HuH-7.5 (cell line): ENCODE measurements at regions not wholly inside any gene's neighbourhood (a gene's known extent, or its start where the extent isn't known, plus 50 kb on each side); places are given as distances from the start of the nearest gene placed in this dataset.
"Not testable (repeated sequence)": the region's sequence is repeated elsewhere in the genome, so short reads cannot be mapped to it uniquely, and the experiment has no call there.

Experiments used
- DNase-seq: peaks from one replicate; pipeline ENCODE4 v3.0.0; 2011; ENCODE audit warnings: low spot score

DNA sequence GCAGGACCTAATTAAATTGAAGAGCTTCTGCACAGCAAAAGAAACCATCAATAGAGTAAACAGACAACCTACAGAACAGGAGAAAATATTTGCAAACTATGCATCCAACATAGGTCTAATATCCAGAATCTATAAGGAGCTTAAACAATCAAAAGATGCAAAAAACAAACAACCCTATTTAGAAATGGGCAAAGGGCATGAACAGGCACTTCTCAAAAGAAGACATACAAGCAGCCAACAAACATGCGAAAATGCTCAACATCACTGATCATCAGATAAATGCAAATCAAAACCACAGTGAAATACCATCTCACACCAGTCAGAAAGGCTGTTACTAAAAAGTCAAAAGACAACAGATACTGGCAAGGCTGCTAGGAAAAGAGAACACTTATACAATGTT, 189.2 kb downstream of the CYP26B1 start:
- not testable (repeated sequence) for DNase-seq

DNA sequence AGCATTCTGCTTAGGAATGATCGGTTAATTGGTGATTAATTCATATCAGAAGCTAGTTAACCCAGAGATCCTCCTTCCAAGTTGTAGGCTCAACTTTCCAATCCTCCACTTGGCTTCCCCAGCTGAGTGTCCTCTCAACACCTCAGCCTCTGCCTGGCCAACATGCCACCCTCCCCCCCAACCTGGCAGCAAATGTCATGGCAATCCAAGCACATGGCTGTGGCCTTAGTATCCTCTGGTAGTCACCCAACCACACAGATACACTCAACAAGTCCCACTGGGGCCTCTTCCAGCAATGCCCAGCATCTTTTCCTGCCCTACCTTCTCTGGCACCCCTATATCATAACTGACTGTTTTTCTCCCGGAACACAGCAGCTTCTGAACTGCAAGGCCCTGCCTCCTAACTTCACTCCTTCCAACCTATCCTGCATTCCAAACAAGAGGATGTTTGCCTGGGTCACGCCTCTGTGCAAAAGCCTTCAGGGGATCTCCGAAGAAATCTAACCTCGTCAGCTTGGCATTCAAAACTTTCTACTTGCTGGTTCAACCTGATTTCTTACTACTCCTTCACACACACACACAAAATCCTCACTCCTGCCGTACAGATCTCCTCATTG, 195.0 kb downstream of the CYP26B1 start:
- DNase-seq = no peak

DNA sequence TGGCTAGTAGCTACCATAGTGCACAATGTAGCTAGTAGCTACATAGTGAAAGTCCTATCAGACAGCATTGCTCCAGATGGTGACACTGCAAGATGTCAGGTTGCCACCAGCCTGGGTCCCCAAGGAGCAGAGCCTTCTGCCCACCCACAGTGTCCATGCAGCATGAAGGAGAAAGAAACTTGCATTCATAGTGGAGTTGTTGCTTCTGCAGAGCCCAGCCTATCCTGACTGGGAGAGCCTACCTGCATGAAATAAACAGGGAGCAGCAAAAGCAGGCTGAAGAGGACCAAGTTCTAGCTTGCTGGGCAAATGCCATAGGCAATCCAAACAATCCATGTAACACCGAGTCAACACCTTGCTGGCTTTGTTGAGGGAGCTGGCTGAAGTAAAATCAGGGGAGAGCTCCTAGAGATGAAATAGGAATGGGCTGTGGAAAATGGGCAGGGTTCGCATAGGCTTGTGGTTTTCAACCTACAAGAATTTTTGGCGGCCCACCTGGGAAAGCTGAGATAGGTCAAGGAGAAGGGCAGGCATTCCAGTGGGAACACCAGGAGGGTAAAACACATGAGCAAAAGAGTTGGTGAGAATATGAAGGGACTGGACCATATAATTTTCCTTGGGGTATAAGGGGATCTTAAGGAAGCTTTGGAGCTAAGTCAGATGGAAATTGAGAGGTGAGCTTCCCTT, 195.8 kb downstream of the CYP26B1 start:
- no peak for DNase-seq

DNA sequence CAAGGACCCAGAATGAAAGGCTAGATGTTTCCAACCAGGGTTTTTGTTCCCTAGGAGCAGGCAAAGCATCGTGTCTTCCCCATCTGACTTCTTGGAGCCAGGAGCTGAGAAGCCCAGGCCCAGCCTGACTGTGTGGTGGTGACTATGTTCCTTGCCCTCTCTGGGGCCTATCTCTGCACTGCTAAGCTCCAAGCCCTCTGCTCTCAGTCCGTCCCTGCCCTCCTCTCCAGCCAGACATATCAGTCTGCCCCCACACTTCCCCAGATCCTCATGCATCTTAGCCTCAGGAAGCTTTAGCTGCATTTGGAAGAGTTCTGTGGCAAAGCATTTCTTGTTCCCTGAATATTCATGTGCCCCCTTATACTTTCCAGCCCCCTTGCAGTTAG, 196.6 kb downstream of the CYP26B1 start:
- no peak for DNase-seq

DNA sequence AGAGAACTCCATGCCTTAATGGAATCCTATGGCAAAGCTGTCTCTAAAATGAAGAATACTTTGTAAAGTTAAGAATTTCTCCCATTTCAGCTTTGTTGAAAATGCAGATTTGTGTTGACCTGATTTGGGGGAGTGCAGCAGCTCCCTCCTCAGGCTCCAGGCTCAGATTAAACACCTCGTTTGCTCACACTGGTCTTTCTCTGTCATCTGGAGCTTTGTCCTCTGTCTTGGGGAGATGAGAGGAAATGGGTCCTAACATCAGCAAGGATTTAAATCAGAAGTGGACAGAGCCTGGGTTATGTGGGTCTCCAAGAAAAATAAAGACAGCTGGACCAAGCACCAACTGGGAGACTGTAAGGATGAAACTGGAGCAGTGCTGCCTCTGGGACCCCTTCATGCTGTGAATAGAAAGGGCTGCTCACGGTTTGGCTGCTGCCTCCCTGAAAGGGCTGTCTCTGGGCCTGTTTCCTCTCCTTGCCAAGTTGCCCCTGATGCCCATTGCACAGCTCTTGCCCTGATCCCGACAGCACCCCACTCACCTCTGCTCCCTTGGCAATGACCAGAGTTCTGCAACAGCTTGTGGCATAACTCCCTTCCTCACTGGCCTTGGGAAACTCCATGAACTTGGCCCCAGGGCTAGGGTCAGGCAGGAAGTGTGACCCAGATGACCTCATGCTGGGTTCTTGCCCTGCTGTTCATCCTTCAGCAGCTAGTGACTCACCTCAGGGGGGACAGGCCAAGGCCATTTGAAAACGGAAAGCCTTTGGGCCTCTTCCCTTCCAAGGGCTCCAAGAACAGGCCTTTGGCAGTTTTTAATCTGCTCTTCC, 197.2 kb downstream of the CYP26B1 start:
- no peak for DNase-seq

DNA sequence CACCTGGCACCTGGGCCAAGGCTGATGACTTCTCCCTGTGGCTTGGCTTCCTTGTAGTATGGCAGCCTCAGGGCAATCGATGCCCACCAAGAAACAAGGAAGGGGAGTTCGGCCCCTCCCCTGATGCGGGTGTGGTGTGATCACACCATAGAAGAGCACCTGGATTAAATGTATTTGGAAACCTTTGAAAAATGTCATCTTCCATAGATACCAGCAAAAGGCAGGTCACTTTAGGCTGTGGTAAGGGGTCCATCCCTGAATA, 198.2 kb downstream of the CYP26B1 start:
- no peak for DNase-seq

DNA sequence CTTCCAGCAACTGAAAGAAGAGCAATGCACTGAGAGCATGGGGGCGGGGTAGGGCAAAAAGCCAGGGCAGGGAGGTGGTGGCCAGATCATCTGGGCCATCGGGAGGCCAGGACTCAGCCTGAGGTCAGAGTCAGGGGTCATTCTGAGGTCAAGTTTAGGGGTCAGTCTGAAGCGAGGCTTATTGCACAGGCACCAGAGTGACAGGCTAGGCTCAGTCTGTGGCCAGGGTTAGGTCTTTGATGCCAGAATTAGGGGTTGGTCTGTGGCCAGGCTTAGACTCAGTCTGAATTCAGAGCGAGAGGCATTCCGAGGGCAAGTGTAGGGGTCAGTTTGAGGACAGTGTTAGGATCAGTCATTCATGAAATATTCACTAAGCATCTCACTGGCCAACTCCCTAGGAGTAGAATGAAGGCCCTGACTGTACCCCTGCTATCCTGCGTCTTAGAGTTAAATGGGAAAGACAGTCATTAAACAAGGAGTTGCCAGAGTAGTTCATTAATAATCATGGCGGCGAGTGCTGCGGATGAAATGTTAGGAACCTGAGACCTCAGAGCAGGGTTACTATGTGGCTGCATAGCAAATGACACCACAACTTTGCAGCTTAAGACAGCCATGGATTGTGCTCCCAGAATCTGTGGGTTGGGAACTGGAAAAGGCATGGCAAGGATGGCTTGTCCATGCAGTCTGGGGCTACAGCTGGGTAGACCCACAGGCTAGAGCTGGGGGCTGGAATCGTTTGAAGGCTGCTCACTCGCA, 198.7 kb downstream of the CYP26B1 start:
- DNase-seq = no peak

DNA sequence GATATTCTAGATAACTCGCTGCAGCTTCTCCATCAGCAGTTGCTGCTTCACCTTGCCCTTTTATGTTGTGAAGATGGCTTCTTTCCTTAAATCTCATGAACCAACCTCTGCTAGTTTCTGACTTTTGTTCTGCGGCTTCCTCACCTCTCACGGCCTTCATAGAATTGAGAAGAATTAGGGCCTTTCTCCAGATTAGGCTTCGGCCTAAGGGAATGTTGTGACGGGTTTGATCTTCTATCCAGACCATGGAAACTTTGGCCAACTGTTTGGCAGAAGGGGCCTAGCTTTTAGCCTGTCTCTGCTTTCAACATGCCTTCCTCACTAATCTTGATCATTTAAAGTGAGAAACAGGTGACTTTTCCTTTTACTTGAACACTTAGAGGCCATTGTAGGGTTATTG, 199.9 kb downstream of the CYP26B1 start:
- DNase-seq = no peak

DNA sequence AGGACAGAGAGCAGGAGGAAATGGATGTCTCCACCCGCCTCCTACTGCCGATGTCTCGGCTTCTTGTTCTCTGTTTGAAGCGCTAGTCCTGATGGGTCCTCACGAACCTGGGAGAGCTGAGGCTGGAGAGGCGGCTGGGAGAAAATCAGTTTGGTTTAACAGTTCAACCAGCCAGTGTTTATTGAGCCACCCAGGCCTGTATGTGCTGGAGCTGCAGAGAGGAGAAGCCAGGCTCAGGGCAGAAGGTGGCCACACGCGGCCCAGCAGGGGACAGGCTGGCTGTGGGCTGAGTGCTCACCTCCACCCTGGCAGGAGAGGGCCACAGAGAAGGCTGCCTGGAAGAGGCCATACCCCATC, 202.1 kb downstream of the CYP26B1 start:
- no peak for DNase-seq

DNA sequence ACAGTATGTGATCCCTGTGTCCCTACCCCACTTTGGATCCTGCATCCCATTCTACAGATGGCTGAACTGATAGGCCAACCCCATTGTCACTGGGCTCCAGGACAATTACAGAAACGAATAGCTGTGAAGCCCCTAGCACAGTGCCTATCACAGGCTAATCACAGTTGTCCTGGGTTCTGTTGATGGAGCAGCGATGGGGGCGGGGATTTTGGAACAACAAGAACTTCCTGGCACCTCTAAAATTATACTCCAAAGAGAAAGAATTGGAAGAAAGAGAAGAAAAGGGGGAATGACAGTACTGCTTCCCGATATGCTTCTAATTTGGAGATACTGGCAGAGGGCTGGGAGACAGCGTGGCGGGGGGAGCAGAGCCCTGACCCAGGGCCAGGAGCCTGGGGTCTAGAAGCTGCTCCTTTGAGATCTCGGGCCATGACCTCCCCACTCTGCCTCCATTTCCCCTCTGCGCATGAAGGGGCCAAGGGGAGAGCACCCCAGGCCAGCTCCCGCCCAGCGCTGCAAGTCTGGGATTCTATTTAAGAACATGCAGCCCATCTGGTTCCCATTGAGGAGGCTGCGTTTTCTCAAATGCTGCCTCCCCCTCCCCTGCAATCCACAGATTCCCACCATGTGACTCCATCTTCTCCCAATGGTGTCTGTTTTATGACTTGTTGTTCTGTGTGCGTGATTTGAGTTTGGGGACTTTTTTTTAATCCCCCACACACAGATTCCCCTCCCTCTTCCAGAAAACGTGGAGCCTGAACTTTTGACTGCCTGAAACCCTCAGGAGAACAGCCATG, 202.7 kb downstream of the CYP26B1 start:
- no peak for DNase-seq

DNA sequence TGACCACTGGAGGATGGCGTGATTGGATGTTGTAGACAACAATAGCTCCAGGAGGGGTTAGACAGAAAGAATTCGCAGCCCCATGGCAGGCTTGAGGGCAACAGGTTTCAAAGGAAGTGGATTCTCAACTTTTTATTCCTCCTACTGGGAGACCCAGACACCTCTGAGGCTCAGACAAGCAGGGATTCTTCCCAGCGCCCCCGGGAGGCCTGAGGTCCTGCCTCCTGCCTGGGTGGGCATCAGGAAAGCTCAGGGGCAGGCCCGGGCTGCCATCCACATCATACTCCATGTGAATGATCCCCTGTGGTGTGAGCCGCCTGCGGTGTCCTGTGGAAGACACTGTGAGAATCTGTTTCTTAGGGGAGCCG, 203.5 kb downstream of the CYP26B1 start:
- DNase-seq = no peak

DNA sequence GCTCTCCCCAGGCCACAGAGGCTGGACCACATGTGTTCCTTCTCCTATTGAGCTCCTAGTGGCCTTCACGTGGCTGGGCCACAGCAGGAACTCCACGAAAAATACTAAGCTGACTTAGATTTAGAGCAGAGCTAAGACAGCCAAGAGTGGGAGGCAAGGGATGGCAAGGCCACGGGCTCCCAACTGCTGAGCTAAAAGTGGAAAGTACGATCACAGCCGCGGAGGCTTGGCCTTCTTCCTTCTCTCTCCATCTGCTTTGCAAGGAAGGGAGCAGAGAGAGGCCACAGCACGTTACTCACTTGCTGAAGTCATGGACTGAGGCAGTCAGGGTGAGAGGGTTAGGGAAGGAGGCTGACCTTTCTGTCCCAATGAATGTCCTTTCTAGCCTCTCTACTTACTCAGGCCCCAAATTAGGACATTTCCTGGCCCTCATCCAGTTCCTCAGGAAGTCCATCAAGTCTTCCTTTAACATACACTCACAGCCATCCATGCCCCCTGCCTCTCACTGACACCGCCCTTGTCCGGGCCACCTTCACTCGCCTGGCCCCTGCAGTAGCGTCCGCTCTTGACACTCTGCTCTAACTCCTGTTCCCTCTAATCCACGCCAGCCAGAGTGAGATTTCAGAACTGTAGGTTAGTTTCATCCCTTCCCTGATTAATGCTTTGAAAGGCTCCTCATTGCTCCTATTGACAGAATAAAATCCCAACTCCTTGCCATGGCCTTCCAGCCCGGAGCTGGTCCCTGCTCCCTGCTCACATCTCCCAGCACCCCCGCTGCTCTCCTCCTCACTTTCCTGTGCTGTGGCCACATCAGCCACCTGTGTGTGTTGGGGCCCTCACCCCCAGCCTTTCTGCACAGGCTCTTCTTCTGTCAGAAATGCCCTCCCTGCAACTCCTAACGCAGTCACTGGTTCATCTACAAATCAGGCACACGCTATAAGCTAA, 204.2 kb downstream of the CYP26B1 start:
- DNase-seq = no peak

DNA sequence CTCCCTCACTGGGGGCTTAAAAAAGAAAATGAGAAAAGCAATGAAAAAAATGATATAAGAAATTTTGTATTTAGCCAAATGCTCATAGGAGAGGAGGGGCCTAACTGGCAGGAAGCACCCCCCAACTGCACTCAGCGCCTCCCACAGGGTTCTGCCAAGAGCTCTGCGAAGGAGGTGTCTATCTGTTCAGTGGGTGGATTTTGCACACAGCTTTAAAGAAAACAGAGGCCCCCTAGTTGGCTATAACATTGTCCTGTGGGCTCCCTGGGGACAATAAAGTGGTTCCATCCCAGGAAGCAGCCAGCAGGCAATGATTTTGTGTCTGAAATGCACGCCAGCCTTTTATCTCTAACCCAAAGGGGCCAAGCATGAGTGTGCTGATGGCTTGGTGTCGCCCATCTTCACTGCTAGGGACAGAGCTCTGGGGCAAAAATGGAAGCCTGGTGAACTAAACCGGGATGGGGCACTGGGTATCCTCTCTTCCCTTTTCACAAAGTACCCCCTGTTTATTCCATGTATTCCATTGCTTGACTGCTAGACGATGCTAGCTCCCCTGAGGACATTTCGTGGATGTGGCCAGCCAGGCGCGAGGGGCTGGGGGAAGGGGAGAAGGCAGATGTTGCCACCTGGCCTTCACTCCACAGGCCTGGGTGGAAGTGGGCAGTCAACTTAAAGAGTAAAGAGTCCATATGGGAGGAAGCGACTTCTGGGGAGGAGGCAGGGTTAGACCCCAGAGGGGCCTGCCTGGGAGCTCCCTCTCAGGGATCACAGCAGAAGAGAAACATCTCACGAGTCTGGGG, 205.7 kb downstream of the CYP26B1 start:
- DNase-seq = no peak

DNA sequence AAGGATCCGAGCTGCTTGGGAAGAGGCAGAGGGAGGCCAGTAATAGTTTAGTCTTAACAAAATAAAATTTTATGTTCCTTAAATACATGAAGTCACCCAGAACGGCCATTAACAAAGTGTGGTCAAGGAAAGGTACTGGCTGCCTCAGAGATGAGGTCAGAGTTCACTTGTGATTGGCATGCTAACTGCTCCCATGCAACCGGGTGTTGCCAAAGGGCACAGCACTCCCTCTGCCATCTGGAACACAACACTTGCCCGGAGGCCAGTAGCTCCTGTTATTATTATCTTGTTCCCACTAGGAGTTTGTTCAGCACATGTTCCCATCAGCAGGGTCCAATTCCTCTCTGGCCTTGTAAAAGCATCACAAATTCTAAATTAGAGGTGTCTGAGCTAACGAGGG, 207.0 kb downstream of the CYP26B1 start:
- no peak for DNase-seq

DNA sequence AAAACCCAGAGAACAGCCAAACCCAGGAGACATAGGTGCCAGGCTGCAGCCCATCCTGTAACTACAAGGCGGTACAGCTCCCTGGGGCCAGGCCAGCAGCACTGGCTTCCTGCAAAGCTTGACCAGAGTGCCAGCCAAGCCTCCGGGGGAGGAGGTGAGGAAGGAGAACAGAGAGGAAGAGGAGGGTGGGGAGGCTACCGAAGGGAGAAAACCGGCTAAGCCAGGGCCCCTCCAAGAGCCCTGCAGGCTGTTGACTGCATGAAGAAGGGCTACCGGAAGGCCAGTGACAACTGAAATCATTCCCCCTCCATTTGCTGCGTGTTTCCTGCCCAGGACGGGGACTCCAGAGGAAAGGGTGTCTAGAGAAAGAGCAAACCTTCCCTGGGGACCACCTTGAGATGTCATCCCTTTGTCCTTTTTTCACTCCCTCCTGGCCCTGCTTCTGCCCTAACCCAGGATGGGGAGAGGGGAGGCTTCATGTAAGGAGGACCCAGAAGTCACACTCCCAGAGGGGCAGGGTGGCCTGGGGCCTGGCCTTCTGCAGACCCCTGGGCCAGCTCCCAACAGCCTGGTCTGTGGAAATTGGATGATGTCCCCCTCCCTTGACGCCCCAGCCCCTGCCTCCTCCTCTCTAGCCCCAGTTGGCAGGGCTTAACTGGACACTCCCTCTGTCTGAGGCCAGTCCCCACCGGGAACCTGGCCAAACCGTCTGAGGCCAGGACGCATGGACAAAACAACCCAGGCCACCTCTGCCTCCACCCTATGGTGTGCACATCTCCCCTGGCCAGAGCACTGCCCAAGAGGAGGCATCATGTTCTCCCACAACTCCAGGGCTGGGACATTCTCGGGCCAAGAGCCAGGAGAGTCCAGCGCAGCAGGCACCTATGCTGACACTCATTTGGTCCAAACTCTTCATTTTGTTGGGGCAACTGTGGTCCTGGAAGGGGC, 207.8 kb downstream of the CYP26B1 start:
- DNase-seq = no peak

DNA sequence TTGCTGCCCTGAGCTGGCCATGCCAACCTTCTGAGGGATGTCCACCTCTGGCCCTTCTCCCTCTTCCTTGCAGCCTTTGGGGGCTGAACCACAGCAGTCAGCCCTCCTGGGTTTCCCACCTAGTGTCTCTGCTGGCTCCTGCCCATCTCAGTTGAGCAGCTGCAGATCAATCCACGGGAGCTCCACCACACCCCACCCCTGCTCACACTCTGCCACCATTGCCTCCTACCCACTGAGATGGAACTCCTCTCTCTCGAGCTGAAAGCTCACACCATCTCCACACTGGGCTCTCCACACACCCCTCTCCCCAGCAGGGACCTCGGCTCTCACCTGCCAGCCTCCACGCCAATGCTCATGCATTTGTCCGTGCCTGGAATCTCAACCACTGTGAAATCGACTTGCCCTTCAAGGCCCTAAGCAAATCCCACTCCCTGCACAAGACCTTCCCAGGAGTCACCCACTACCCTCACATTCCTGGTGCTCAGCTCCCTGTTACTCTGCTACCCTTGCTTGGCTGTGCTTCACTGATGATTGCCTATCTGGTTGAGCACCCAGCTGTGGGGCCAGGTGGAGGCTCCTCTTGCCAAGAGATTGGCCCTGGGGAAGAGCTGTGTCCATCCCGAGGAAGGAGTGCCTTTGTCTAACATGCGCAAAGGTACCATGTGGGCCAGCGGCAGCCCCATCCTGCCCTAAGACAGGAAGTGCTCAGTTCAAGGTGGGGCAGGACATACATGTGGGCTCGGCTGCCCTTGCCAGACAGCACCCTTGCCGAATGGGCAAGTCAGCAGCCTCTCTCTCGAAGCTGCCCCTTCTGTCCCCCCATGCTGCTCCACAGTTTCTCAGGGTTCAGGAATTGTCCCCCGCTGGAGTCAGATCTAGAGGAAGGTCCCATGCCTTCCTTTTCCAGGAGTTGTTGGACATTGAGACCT, 208.7 kb downstream of the CYP26B1 start:
- DNase-seq = no peak

DNA sequence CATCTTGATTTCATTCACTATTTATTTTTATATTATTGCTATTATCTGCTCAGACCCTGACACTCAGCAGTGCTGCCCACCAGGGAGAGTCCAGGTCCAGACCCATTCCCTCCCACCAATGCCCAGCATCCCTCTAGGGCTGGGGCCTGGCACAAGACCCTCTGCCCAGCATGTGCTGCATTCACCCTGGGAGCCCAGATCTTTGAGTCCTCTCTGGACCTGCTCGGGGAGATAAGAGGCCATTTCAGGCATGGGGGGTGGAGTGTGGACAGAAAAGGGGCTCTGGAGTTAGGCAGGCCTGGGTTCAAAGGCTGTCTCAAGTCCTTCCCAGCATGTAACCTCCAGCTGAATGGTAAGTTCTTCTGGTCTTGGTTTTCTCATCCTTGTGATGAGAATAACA, 209.6 kb downstream of the CYP26B1 start:
- DNase-seq = no peak

DNA sequence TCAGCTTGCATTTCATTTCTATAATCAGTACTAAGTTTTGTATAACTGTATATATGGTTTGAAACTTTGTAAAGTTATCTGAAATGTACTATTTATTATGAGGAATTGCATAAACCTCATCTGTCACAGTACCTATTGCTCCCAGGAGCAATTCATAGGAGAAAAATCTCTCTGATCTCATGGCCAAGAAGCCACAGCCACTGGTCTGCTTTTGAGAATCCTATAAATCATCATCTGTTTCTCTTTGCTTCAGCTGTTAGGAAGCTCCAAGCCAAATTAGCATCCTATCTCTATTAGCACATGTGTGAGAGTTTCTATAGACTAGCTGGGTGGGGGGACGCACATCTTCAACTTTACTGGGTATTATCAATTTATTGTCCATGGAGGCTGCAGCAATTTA, 210.3 kb downstream of the CYP26B1 start:
- DNase-seq = no peak
